NOMO-1 treated with DMSO at 0.1 percent for 48 hours (cell line): ENCODE measurements at regions not wholly inside any gene's neighbourhood (a gene's known extent, or its start where the extent isn't known, plus 50 kb on each side); places are given as distances from the start of the nearest gene placed in this dataset.
A peak's percentile ranks its signal among the peaks of the same experiment; 100 is the strongest.

Source experiments
- DNase-seq: peaks from one replicate; lab custom pipeline; 2025; ENCODE audit not compliant: unreplicated experiment; lab: John Stamatoyannopoulos, UW

DNA sequence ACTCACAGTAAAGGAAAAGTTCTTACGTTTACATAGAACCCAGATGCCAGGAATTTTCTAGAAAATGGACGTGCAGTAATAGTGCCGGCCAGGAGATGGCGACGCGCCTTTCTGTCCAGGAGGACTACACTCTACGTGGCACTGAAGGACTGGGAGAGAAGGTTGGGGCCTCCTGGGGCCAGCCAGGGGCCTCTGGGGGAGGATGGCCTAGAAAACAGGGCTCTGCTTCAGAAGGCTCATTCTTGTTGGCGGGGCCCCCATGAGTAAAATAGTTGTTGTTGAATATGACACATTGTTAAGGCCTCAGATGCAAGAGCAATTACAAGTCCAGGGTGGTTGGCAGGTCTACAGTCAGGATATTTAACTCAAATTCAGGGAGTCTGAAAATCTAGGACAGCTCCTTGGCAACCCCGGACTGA, 120.1 kb upstream of the MAX start:
- DNase-seq = peak; percentile 49

DNA sequence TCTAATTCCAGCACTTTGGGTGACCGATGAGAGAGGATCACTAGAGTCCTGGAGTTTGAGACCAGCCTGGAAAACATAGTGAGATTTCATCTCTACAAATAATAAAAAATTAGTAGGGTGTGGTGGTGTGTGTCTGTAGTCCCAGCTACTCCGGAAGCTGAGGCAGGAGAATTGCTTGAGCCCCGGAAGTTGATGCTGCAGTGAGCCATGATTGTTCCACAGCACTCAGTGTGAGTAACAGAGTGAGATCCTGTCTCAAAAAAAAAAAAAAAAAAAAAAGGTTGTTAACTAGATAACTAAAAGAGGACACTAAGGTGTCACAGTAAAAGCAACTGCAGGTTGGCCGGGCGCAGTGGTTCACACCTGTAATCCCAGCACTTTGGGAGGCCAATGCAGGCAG, 121.3 kb upstream of the MAX start:
- no peak for DNase-seq

DNA sequence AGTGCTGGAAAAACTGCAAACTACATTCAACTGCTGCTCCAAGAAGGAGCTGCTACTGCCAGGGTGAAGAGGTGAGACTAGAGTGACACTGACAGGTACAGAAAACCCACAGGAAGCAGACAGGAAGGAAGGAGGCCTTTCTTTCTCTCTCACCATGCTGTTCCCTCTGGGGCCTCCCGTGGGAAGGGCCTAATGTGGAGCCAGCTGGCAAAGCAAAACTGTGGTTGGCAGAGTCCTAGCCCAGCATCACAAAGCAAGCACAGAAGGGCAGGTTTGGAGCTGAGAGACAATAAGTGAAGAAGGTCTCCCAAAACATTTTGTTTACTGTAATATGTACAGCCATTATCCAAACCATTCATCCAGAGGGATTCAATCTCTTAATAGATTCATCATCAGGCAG, 122.5 kb upstream of the MAX start:
- no peak for DNase-seq

DNA sequence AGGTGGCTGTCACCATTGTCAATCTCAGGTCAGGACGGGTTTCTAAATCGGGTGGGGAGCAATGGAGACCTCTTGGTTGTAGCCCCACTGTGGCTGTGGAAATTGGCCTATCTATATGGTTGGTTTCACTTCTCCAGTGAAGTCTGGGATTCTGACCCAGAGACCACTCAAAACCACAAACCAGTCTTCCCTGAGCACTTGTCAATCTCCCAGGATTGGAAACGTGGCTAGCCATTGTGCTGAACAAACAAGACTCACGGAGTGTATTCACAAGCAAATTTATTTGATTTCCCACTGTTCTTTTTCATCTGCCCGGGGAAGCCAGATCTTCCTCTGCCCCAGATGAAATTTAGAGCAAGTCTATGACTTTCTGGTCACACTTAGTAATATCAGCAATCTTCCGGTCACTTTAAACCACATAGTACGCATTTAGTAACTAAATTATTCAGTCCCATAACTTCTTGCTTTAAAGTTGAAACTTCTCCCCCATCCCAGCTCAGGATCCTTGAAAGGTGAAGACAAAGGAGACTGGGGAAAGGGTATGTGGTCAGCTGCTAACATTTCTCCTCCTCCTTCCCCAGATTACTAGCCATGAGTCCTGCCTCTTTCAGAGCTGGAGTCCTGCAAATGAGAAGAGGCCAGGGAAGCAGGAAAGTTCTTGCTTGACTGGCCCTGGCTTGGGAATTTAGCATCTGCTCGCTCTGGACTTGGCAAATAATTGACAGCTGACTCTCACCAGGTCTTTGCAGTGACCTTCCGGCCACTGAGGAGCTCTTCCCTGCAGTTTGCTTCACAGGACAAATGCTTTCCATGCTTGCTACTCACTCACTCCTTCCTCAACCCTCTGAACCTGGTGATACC, 123.2 kb upstream of the MAX start:
- DNase-seq = no peak

DNA sequence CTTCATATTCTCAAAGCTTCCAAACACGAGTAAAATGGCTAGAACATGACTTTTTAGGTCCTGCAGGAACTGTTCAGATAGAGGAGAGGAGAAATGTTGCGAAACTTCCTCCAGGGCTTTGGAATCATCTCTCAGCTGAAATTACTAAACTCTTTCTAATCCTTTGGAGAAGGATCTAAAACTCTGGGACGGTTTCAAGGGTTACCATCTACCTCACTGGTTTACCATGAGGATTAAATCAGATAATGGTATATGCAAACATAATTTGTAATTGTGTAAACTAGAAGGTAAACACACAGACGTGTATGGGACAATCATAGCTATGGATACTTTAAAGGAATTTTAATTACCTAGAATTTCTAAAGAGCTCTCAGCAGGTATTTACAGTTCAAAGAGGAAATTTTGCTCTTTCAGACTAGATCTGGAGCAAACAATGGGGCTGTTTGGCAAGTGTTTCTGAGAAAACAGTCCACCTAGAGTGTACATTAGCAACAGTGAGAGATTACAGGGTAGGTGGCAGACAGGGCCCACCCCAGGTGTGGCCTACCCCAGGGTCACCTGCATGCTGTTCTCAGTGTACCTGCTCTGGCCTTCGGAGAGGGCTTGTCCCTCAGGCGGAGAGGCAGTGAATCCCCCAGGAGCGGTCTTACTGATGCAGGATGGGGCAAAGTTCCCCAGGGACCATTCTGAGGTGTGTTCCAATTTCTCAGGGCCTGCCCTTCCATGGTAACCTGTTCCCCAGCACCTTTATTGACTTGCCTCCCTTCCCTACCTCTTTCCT, 124.7 kb upstream of the MAX start:
- no peak for DNase-seq

DNA sequence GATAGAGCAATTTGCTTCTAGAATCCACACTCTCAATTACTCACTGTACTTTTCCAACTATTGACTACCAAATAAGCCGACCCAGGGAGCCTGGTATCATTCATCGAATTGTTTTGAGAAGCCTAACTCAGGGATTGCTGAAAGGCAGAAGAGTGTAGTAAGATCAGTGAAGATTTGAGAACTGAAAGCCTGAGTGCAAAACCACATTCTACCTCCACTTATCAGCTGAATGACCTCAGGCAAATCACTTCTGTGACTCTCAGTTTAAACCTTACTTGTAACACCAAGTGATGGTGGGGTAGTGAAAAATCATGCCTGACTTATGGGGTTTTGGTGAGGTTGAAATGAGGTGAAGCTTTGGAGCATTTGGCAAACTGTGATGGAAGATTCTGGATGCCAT, 126.1 kb upstream of the MAX start:
- DNase-seq = peak; percentile 26

DNA sequence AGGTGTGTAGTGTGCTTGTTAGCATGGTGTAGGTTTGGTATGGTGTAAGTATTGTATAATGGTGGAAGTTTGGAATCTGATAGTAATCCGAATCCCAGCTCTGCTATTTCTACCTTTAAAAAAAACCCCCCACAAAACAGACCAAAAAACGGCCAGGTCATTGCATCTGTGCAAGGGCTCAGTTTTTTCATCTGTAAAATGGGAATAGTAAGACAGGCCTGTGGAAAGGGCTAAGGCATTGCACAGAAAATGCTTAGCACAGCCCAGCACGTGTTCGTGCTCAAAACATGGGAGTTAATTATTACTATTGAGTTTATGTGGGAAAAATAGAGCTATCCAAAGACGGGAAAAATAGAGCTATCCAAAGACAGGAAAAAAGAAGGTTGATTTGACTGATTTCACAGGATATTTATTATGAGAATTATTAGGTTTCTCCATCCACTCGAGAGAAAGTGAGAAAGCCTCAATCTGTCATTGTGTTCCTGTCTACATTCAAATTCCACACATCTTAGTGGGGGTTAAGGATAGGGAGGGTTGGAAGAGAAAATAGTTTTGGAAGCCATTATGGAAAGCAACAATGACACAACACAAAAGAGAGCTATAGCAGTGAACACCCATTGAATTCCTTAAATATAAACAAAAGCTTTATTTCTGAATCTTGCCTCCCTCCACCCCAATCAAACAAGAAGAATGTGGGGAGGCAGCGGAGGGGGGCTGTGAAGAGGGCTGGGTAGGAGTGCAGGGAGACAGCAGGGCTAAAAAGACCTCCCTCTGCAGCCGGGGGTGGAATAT, 126.8 kb upstream of the MAX start:
- DNase-seq = no peak

DNA sequence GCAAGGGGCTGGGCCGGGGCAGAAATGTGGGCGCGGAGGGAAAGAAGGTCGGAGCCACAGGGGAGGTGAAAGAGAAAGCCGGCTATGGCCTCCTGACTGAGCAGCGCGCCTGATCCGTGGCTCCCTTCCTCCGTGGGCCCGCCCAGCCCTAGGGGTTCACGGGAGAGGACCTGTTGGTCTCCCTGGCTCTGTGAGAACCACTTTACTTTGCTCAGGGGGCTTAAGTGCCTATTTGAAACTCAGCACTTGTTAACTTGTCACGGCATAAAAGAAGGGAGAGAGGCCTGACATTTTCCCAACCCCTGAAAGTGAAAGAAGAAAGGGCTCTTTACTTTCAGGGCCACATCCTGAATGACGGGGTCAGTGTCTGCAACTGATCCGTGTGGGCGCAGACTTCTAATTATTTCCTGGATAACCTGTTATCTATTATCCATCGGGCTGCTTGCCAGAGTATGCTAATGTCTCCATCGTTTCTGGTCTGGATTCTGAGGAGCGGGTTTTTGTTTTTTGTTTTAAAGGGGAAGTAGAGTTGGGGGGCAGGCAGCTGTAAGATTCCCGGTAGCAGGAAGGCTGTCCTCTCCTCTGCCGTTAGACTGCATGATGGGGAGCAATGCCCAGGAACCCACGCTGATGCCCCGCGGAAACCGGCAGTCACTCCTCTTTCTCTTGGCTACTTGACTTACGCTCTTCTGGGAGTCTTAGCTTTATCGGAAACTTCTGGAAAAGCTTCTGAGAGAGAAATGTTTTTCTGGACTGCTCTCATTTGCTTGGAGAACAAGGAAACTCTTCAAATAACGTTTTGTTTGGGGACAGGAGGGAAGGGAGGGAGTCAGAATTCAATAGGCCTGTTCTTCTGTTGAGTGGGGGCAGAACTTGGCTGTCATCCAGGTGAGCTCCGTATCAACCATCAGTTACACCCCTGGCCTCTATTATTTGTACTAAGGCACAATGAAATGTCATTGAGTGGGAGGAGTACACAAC, 127.7 kb upstream of the MAX start:
- DNase-seq = no peak

DNA sequence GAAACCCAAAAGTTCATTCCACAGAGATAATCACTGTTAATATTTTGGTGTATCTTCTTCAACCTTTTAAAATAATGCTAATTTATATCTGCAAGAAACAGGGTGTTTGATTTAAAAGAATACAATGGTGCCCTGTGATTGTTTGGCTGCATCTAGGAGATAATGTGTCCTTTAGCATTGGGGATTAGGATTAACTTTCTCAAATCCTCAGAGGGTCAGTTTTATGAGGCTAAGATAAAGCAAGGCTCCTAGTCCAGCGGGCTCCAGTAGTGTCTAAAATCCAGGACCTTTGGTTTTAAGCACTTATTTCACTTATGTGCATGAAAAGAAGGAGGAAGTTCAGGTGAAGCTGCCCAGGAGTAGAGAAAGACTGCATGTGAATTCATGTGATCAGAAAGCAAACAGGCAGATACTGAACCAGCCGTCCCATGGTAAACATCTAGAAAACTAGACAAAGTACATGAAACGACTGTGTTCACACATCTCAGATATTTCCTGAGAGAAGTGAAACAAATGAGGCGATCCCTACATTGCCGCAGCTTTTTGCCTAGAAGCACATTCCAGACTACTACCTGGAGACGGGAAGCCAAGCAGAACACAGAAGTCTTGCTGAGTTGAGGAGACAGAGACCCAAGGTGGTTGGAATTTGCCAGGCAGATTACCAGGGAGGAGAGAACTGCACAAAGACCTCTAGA, 129.1 kb upstream of the MAX start:
- DNase-seq = no peak

DNA sequence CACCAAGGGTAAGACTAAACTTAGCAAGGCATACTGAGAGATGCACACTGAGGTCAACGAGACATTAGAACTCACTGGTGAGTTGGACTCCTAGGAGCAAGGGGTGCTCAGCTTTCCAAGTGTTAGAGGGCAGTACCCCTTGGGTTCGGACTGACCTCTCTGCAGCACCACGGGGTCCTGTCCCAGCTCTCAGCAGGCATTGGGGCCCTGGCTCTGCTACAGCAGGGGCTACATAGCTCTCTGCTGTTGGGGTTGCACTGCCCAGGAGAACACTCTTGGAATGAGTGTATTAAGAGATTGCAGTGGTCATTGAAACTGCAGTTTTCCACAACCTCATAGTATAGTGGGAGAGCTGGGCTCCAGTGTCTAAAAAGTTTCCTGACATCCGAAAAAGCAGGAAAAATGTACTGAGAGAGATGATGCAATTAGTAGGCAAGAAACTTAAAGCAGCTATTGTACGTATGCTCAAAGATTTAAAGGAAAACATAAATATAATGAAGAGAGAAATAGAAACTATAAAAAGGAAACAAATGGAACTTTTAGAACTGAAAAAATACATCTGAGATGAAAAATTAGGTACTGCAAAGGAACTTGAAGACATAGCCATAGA, 132.5 kb upstream of the MAX start:
- no peak for DNase-seq

DNA sequence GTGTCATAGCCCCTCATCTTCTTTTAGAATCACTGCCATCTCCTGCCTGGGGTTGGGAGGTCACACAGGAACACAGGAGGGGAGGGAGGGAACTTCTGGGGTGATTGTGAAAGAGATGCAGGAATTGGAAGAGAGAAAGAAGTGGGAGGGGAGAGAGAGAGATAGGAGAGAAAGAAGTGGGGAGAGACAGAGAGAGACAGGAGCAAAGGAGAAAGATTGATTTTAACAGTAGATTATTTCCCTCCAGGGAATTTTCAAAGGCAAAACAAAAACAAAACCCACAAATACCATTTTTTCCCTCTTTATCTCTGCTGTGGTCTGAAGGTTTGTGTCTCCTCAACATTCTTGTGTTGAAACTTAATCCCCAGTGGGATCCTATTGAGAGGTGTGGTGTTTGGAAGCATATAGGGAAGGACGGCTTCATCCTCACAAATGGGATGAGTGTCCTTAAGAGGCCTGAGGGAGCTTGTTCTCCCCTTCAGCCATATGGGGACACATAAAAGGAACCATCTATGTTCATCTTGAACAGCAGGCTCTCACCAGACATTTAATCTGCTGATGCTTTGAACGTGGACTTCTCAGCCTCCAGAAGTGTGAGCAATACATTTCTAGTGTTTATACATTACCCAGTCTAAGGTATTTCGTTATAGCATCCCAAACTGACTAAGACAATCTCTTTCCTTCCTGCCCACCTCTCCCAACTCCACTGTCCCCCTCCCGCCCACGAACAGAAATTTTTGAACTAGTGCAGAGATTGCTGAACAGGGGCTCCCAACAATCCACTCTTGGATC, 134.9 kb upstream of the MAX start:
- no peak for DNase-seq

DNA sequence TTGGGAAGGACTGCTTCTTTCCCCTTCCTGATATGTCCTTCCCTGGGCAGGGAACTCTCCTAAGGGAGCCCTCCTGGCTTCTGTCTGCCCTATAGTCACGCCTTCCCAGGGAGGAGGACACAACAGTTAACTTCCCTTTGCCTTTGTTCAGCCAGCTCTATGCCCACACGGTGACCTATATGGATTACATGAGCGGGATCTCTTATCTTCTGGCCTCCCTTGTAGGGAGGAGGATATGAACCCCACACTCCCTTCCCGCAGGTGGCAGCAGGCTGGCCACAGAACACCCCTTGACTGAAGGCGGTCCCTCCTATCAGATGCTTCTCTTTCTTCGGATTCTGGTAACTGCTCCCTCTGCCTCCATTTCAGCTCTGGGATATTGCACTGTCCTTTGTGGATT, 135.6 kb upstream of the MAX start:
- no peak for DNase-seq

DNA sequence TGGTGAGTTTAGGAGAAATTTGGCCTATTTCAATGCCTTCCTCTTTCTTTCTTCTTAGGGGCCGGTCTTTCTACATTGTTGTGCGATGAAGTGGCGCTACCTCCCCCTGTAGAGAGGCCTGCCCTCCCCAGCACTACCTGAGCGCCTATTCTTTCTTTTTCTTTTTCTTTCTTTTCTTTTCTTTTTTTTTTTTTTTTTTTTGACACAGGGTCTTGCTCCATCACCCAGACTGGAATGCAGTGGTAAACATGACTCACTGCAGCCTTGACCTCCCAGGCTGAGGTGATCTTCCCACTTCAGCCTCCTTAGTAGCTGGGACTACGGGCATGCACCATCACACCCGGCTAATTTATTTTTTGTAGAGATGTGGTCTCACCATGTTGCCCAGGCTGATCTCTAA, 136.1 kb upstream of the MAX start:
- no peak for DNase-seq

DNA sequence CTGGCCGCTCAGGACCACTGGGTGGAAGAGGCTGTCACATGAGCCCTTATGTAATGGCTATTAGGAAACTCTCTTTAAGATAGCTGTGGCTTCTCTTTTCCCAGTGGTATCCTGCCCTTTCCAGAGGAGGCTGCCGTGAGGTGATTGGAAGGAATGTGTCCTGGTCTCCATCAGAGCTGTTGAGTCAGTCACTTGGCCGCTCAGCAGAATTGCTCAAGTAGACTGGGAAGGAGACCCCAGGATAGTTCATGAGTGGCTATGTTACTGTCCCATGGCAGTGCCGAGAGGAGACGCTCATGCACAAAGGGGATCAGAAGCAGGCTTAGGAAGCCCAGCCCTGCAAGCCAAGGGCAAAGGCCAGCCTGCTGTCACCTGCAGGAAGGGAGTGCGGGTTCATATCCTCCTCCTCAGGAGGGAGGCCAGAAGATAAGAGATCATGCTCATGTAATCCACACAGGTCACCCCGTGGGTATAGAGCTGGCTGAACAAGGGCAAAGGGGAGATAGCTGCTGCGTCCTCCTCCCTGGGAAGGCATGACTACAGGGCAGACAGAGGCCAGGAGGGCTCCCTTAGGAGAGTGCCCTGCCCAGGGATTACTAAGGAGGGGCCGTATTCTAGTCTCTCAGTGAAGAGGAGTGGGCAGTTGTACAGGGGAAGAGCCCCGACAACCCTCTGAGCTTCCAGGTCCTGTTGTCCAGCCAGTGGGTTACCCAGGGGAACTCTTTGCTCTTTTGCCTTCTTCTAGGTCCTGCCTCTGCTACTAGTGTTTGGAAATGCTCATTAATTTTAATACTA, 137.0 kb upstream of the MAX start:
- no peak for DNase-seq

DNA sequence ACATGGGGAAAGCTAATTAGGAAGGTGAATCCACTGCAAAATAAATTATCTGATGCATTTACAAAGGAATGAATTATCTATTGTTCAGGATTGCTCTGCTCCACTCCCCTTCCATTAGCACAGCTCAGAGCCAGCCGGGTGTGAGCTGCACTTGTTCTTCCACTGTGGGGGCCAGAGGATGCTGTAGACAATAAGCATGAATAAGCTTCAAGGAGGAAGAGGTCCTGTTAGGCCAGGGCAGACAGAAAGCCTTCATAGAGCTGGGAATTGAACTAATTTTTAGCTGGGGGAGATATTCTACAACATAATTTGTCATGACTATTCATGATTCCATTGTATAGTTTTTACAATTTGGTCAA, 137.6 kb upstream of the MAX start:
- DNase-seq = no peak

DNA sequence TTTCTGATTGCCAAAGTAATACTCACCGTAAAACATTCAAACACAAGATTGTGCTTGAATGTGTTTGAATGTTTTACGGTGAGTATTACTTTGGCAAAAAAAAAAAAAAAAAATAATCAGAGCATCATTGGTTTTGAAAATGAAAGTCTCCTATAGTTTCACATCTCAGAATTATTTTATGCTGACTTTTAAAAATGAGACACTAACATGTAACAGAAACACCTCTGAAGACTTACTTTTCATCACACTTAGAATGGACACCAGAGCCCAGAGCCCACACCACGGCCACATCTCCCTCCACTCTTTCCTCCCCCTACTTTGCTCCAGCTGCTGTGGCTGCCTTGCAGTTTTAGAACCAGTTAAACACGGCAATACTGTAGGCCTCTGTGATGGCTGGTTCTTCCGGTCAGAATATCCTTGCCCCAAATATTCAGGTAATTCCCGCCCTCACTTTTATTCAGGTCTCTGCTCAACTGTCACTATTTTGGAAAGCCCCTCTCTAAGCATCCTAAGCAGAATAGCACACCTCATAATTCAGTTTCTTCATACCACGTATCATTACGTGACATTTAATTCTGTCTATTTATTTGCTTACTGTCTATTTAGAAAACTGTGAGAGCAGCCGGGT, 138.9 kb upstream of the MAX start:
- no peak for DNase-seq

DNA sequence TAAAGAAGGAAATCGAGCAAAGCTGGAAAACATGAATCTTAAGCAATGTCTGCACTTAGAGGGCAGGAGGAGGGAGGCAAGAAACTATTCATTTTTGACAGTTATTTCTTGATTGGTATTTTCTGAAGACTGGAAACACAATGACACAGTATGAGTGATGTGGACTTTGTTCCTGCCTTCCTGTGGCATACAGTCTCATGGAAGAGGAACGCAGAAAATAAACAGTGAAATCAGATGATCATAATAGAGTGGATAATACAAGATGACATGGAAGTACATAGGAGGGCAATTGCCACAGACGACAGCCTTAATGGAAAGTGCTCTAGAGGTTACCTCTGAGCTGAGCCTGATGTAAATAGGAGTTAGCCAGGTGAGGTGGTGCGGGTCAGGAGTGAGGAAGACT, 140.4 kb upstream of the MAX start:
- no peak for DNase-seq
